HUES64 (cell line): ENCODE measurements at regions not wholly inside any gene's neighbourhood (a gene's known extent, or its start where the extent isn't known, plus 50 kb on each side); places are given as distances from the start of the nearest gene placed in this dataset.
"Not testable (repeated sequence)": the region's sequence is repeated elsewhere in the genome, so short reads cannot be mapped to it uniquely, and the experiment has no call there.

Experiments
- H3K27ac ChIP-seq: 2 replicates; pipeline ENCODE4 v1.7.0; 2013; ENCODE audit warnings: low read depth, low read length, inconsistent platforms
- H3K27me3 ChIP-seq: 2 replicates; pipeline ENCODE4 v1.6.1; 2013; ENCODE audit warnings: mild to moderate bottlenecking, low read length; ENCODE audit not compliant: insufficient read depth
- H3K36me3 ChIP-seq: 2 replicates; pipeline ENCODE4 v1.6.1; 2013; ENCODE audit warnings: mild to moderate bottlenecking, low read length; ENCODE audit not compliant: insufficient read depth
- H3K4me1 ChIP-seq: 2 replicates; pipeline ENCODE4 v1.6.1; 2013; ENCODE audit warnings: mild to moderate bottlenecking, low read length, moderate library complexity; ENCODE audit not compliant: insufficient read depth
- H3K4me3 ChIP-seq: 2 replicates; pipeline ENCODE4 v1.5.1; 2013; ENCODE audit warnings: mild to moderate bottlenecking, low read length, moderate library complexity
- H3K9ac ChIP-seq: 2 replicates; pipeline ENCODE4 v1.6.1; 2013; ENCODE audit warnings: mild to moderate bottlenecking, low read depth, low read length
- H3K9me3 ChIP-seq: 2 replicates; pipeline ENCODE4 v1.6.1; 2013; ENCODE audit warnings: low read depth, low read length; ENCODE audit not compliant: insufficient read depth
- WGBS: fragments of 150-250, 120-280 bp; methylation state at CpG from one replicate; pipeline ENCODE4 v1.1.7; 2013; ENCODE audit warnings: missing lambda C conversion rate; 5-methylcytosine and 5-hydroxymethylcytosine counted together

- H3K27me3 ChIP-seq, result no peaks in the 10 kb centered on the region
- no peak overlapping the region for H3K27ac ChIP-seq
- H3K9ac ChIP-seq, result no peak overlapping the region
- H3K4me1 ChIP-seq, result 0 out of 2 replicates have a peak, but pooled peaks cover 4% of the 10 kb centered on the region
- 86% methylated on average over 16 of the region's 16 CpGs for WGBS
- H3K36me3 ChIP-seq, result no peaks in the 10 kb centered on the region
- H3K4me3 ChIP-seq, result no peak overlapping the region
- H3K9me3 ChIP-seq, result no peaks in the 10 kb centered on the region
These were observed 265.6 kb downstream of the ANAPC1 start for GRCh38 chr2:111618226-111618977.

- Histone ChIP-seq H3K4me1 (0 out of 2 replicates have a peak, but pooled peaks cover 4% of the 10 kb centered on the region), H3K36me3 (no peaks in the 10 kb centered on the region)
These were observed 264.8 kb downstream of the ANAPC1 start for GRCh38 chr2:111618978-111619902.

GRCh38 chr2:111620281-111620680 is 263.7 kb downstream of the ANAPC1 start:
- Histone ChIP-seq H3K9me3 (no peaks in the 10 kb centered on the region), H3K4me1 (0 out of 2 replicates have a peak, but pooled peaks cover 4% of the 10 kb centered on the region), H3K9ac (no peak overlapping the region), H3K4me3 (no peak overlapping the region), H3K36me3 (no peaks in the 10 kb centered on the region), H3K27me3 (no peaks in the 10 kb centered on the region), H3K27ac (no peak overlapping the region)
- 90% methylated on average over 5 of the region's 5 CpGs for WGBS

More at GRCh38 chr2:111618978-111619902, 264.8 kb downstream of the ANAPC1 start:
- Histone ChIP-seq H3K9me3 (no peaks in the 10 kb centered on the region), H3K9ac (no peak overlapping the region), H3K27me3 (no peaks in the 10 kb centered on the region), H3K4me3 (no peak overlapping the region), H3K27ac (no peak overlapping the region)
- WGBS, result 78% methylated on average over 11 of the region's 11 CpGs

GRCh38 chr2:111622859-111623258 is 261.1 kb downstream of the ANAPC1 start:
- Histone ChIP-seq H3K27me3 (no peaks in the 10 kb centered on the region), H3K9me3 (peaks cover 12% of the 10 kb centered on the region; the same call in 1 of the 2 replicates), H3K4me3 (no peak overlapping the region), H3K4me1 (peaks cover 3% of the 10 kb centered on the region; the same call in 1 of the 2 replicates), H3K27ac (no peak overlapping the region), H3K9ac (no peak overlapping the region), H3K36me3 (no peaks in the 10 kb centered on the region)
- 96% methylated on average over 3 of the region's 3 CpGs for WGBS

GRCh38 chr2:111623380-111623779 is 260.6 kb downstream of the ANAPC1 start:
- Histone ChIP-seq H3K9ac (no peak overlapping the region), H3K4me3 (no peak overlapping the region), H3K9me3 (peaks cover 17% of the 10 kb centered on the region; the same call in 1 of the 2 replicates), H3K4me1 (peaks cover 3% of the 10 kb centered on the region; the same call in 1 of the 2 replicates), H3K36me3 (no peaks in the 10 kb centered on the region), H3K27ac (no peak overlapping the region), H3K27me3 (no peaks in the 10 kb centered on the region)
- 90% methylated on average over 3 of the region's 3 CpGs for WGBS

GRCh38 chr2:111624411-111625156 is 259.4 kb downstream of the ANAPC1 start:
- Histone ChIP-seq H3K4me1 (peaks cover 3% of the 10 kb centered on the region; the same call in 1 of the 2 replicates), H3K36me3 (no peaks in the 10 kb centered on the region), H3K27me3 (no peaks in the 10 kb centered on the region), H3K9me3 (peaks cover 25% of the 10 kb centered on the region), H3K9ac (no peak overlapping the region), H3K4me3 (no peak overlapping the region), H3K27ac (no peak overlapping the region)
- WGBS, result 94% methylated on average over 3 of the region's 3 CpGs

- not testable (repeated sequence) for H3K4me1 ChIP-seq, H3K27me3 ChIP-seq, H3K4me3 ChIP-seq, H3K27ac ChIP-seq, H3K9ac ChIP-seq, H3K36me3 ChIP-seq
- H3K9me3 ChIP-seq, result peaks cover 30% of the 10 kb centered on the region
- WGBS, result 88% methylated on average over 12 of the region's 12 CpGs
These were observed 258.8 kb downstream of the ANAPC1 start for GRCh38 chr2:111625157-111625537.

- Histone ChIP-seq H3K27me3 (no peaks in the 10 kb centered on the region), H3K27ac (no peak overlapping the region), H3K9me3 (peaks cover 34% of the 10 kb centered on the region), H3K4me1 (peaks cover 3% of the 10 kb centered on the region; the same call in 1 of the 2 replicates), H3K36me3 (no peaks in the 10 kb centered on the region), H3K9ac (no peak overlapping the region), H3K4me3 (no peak overlapping the region)
- WGBS, result 92% methylated on average over 2 of the region's 2 CpGs
These were observed 257.7 kb downstream of the ANAPC1 start for GRCh38 chr2:111626037-111626864.

GRCh38 chr2:111626865-111627163 is 257.2 kb downstream of the ANAPC1 start:
- peaks cover 34% of the 10 kb centered on the region for H3K9me3 ChIP-seq
- no peaks in the 10 kb centered on the region for H3K27me3 ChIP-seq
- no peak overlapping the region for H3K27ac ChIP-seq
- H3K36me3 ChIP-seq, result no peaks in the 10 kb centered on the region
- no peak overlapping the region for H3K4me3 ChIP-seq
- no peak overlapping the region for H3K9ac ChIP-seq
- H3K4me1 ChIP-seq, result peaks cover 3% of the 10 kb centered on the region; the same call in 1 of the 2 replicates

GRCh38 chr2:111627256-111627655 is 256.7 kb downstream of the ANAPC1 start:
- Histone ChIP-seq H3K27ac (no peak overlapping the region), H3K36me3 (no peaks in the 10 kb centered on the region), H3K27me3 (no peaks in the 10 kb centered on the region), H3K4me1 (peaks cover 3% of the 10 kb centered on the region; the same call in 1 of the 2 replicates), H3K4me3 (no peak overlapping the region), H3K9ac (no peak overlapping the region), H3K9me3 (peaks cover 34% of the 10 kb centered on the region)
- 95% methylated on average over 3 of the region's 5 CpGs for whole genome bisulfite sequencing
